HepG2 (cell line): ENCODE measurements at regions not wholly inside any gene's neighbourhood (a gene's known extent, or its start where the extent isn't known, plus 50 kb on each side); places are given as distances from the start of the nearest gene placed in this dataset.

ENCODE experiments used
- ATAC-seq: fragments of 200-7000 bp; cut with Tn5 transposase; 3 replicates; pipeline ENCODE4 v1.9.1; 2020; ENCODE audit warnings: mild to moderate bottlenecking, moderate library complexity
- BruUV-seq: library from RNA; stranded (reverse); fragments of 400-500 nt; replicated peaks from 2 replicates; lab custom pipeline; 2021; lab: Mats Ljungman, UMichigan
- CTCF ChIA-PET: fragments of 300-600 bp; formaldehyde crosslinking; extraction: SDS; loops from one replicate; lab custom pipeline; 2021; ENCODE audit warnings: low total read pairs, inconsistent platforms, low intra/inter-chr PET ratio; lab: Yijun Ruan, JAX
- POLR2A ChIA-PET: fragments of 350-600 bp; sonication (Branson Sonifier 250); formaldehyde crosslinking; loops from one replicate; lab custom pipeline; 2020; ENCODE audit warnings: antibody characterized with exemption, inconsistent platforms; lab: Yijun Ruan, JAX
- DNase-seq: peaks from one replicate; pipeline ENCODE4 v3.0.0-alpha.2; 2015; ENCODE audit warnings: low spot score
- FAIRE-seq: peaks from 3 replicates; lab custom pipeline; 2011; peaks lifted over from hg19 to GRCh38; lab: Jason Lieb, UNC
- H2AFZ ChIP-seq: one replicate; pipeline ENCODE4 v1.6.1; 2011; ENCODE audit warnings: low read length, inconsistent platforms
- H3K27ac ChIP-seq: fragments of 300-600 bp; 3 replicates; pipeline ENCODE4 v1.8.0; 2011; ENCODE audit warnings: mixed run types, mild to moderate bottlenecking, mixed read lengths, low read length, inconsistent platforms; ENCODE audit not compliant: insufficient read depth; ENCODE audit errors: extremely low read length
- H3K27me3 ChIP-seq, 2 experiments: fragments of 200-600 bp in 1 of 2; 2 replicates in 1 of 2; 3 replicates in 1 of 2; pipeline versions ENCODE4 v1.6.0 to v1.8.0; 2011; ENCODE audit warnings: low read length in 2 of 2, mild to moderate bottlenecking in 2 of 2, moderate library complexity in 2 of 2, inconsistent platforms in 1 of 2; ENCODE audit not compliant: insufficient read depth in 2 of 2, control insufficient read depth in 1 of 2
- H3K36me3 ChIP-seq, 2 experiments: fragments of 200-600 bp in 1 of 2; replicated peaks in 1 of 2; 2 replicates in 1 of 2; 3 replicates in 1 of 2; pipeline versions ENCODE4 v1.5.1 to v1.8.0; 2011; ENCODE audit warnings: low read length in 2 of 2, inconsistent platforms in 1 of 2; ENCODE audit not compliant: insufficient read depth in 2 of 2, control insufficient read depth in 1 of 2
- H3K4me1 ChIP-seq: 2 replicates; pipeline ENCODE4 v1.5.1; 2012; ENCODE audit warnings: low read length, inconsistent platforms; ENCODE audit not compliant: insufficient read depth
- H3K4me2 ChIP-seq: 2 replicates; pipeline ENCODE4 v1.6.0; 2011; ENCODE audit warnings: low read depth, low read length, inconsistent platforms
- H3K4me3 ChIP-seq, 3 experiments: fragments of 200-600 bp in 1 of 3; sonication (generic), shearing (Covaris generic) in 1 of 3; replicated peaks in 1 of 3; 2 replicates each; pipeline ENCODE4 v1.5.1; 2011 to 2016; ENCODE audit warnings: low read length in 3 of 3, inconsistent platforms in 2 of 3, low read depth in 2 of 3, mild to moderate bottlenecking in 2 of 3, control low read depth in 1 of 3, mixed read lengths in 1 of 3; ENCODE audit not compliant: insufficient read depth in 1 of 3
- H3K79me2 ChIP-seq: one replicate; pipeline ENCODE4 v1.6.1; 2011; ENCODE audit warnings: low read length, inconsistent platforms; ENCODE audit not compliant: insufficient read depth
- H3K9ac ChIP-seq: 2 replicates; pipeline ENCODE4 v1.6.0; 2011; ENCODE audit warnings: mild to moderate bottlenecking, low read depth, low read length, inconsistent platforms; ENCODE audit not compliant: insufficient read depth
- H3K9me3 ChIP-seq: 2 replicates; pipeline ENCODE4 v1.5.1; 2012; ENCODE audit warnings: mild to moderate bottlenecking, low read length
- H4K20me1 ChIP-seq: 2 replicates; pipeline ENCODE4 v1.6.0; 2011; ENCODE audit warnings: inconsistent platforms, mild to moderate bottlenecking, low read length, moderate library complexity; ENCODE audit not compliant: insufficient read depth
- ARID2 ChIP-seq: sonication (generic); formaldehyde crosslinking; IDR thresholded peaks from 2 replicates; pipeline ENCODE4 v1.8.1; 2022; ENCODE audit warnings: mild to moderate bottlenecking, missing genetic modification reagents, borderline replicate concordance
- ARNT ChIP-seq: fragments of 450-650 bp; IDR thresholded peaks from 2 replicates; pipeline ENCODE4 v1.6.1; 2017
- MAFK ChIP-seq, 2 experiments: IDR thresholded peaks in 1 of 2; conservative IDR thresholded peaks in 1 of 2; 2 replicates each; pipeline ENCODE4 v1.6.1; 2011; ENCODE audit warnings: improper control_type of control experiment in 2 of 2, low read length in 2 of 2
- PITX1 ChIP-seq: sonication (generic); formaldehyde crosslinking; IDR thresholded peaks from 2 replicates; pipeline ENCODE4 v1.5.1; 2020; ENCODE audit warnings: mild to moderate bottlenecking, missing genetic modification reagents
- RELA ChIP-seq: sonication (generic); formaldehyde crosslinking; IDR thresholded peaks from 2 replicates; pipeline ENCODE4 v1.4.0; 2020; ENCODE audit warnings: missing genetic modification reagents
- SAP130 ChIP-seq: IDR thresholded peaks from 2 replicates; pipeline ENCODE4 v1.6.1; 2016; ENCODE audit warnings: low read depth
- SMARCE1 ChIP-seq: fragments of 450-650 bp; IDR thresholded peaks from 2 replicates; pipeline ENCODE4 v1.6.1; 2017; ENCODE audit warnings: borderline replicate concordance
- SPEN ChIP-seq: sonication (generic); formaldehyde crosslinking; IDR thresholded peaks from 2 replicates; pipeline ENCODE4 v1.5.1; 2020; ENCODE audit warnings: low read depth, mild to moderate bottlenecking, missing genetic modification reagents
- ZBTB42 ChIP-seq: sonication (generic); formaldehyde crosslinking; IDR thresholded peaks from 2 replicates; pipeline ENCODE4 v1.5.0; 2020; ENCODE audit warnings: mild to moderate bottlenecking, missing genetic modification reagents
- ZNF557 ChIP-seq: sonication (generic); formaldehyde crosslinking; IDR thresholded peaks from 2 replicates; pipeline ENCODE4 v1.4.0; 2020; ENCODE audit warnings: missing genetic modification reagents
- ZNF605 ChIP-seq: sonication (generic); formaldehyde crosslinking; IDR thresholded peaks from 2 replicates; pipeline ENCODE4 v1.8.0; 2022; ENCODE audit warnings: mild to moderate bottlenecking, missing genetic modification reagents
- ZNF678 ChIP-seq: sonication (generic); formaldehyde crosslinking; IDR thresholded peaks from 2 replicates; pipeline ENCODE4 v1.4.0; 2020; ENCODE audit warnings: mild to moderate bottlenecking, missing genetic modification reagents
- WGBS: methylation state at CpG from one replicate; pipeline ENCODE4 v1.1.6; 2017; ENCODE audit warnings: low lambda C conversion rate; 5-methylcytosine and 5-hydroxymethylcytosine counted together
- in situ Hi-C: cut with HindIII; loops from 2 replicates; pipeline ENCODE4 v1.10.0; 2017; ENCODE audit warnings: low pct_unique_long_range_greater_than_20kb; ENCODE audit not compliant: extremely low pct_ligation_motif_present
- intact Hi-C: fragments of 100-400 bp; cut with micrococcal nuclease; formaldehyde crosslinking; loops from one replicate; pipeline ENCODE4 v1.10.0; 2022; ENCODE audit not compliant: unreplicated experiment
- TF ChIP-seq, protein P1 (sequence below): sonication (generic); formaldehyde crosslinking; IDR thresholded peaks from 2 replicates; pipeline ENCODE4 v1.5.0; 2020; ENCODE audit warnings: missing genetic modification reagents
- TF ChIP-seq, protein P2 (sequence below): sonication (generic); formaldehyde crosslinking; IDR thresholded peaks from 2 replicates; pipeline ENCODE4 v1.4.0; 2020; ENCODE audit warnings: missing genetic modification reagents
- TF ChIP-seq, protein P3 (sequence below): sonication (generic); formaldehyde crosslinking; IDR thresholded peaks from 2 replicates; pipeline ENCODE4 v1.4.0; 2020; ENCODE audit warnings: missing genetic modification reagents, mild to moderate bottlenecking, borderline replicate concordance

DNA sequence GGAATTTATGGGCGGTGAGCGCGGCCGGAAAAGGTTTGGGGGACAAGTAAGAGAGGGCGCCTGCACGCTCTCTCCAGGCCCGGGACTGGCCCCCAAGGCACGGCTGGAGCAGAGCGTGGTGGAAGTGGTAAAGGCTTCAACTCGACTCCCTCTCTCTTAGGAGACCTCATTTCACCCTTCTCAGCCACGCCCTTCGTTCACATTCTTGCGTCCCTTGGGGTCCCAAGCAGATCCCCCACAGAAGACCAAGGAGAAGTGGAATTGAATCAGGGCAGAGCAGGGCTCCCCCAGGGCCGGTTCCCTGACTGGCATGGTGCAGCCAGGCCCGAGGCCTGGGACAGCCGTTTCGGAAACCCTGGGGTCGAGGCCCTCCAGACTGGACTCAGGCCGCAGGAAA, 75.4 kb upstream of the POLG start:
- Histone ChIP-seq H3K9ac (no peak overlapping the region), H3K4me1 (no peaks in the 10 kb centered on the region), H3K4me3 (no peak overlapping the region), H3K9me3 (no peaks in the 10 kb centered on the region), H3K79me2 (no peaks in the 10 kb centered on the region), H3K36me3 (no peaks in the 10 kb centered on the region), H3K4me2 (no peak overlapping the region), H2AFZ (no peak overlapping the region), H3K27ac (no peak overlapping the region), H3K27me3 (peaks cover 9 to 74% of the 10 kb centered on the region in 2 experiments), H4K20me1 (no peaks in the 10 kb centered on the region)
- intact Hi-C loops (no loop called here), in situ Hi-C loops (no loop called here)
- ChIA-PET CTCF (no interaction called here), POLR2A (no interaction called here)
- WGBS = 56% methylated on average over 18 of the region's 19 CpGs
- no TSS peak for BruUV-seq
- FAIRE-seq (no peak), ATAC-seq (no peak), DNase-seq (no peak)
- TF ChIP-seq ZBTB42 (CRISPR knock-in tag) = no peak
- TF ChIP-seq ARID2 (CRISPR knock-in tag) = no peak
- TF ChIP-seq SMARCE1 = no peak
- no peak for TF ChIP-seq SAP130 (CRISPR knock-in tag)

DNA sequence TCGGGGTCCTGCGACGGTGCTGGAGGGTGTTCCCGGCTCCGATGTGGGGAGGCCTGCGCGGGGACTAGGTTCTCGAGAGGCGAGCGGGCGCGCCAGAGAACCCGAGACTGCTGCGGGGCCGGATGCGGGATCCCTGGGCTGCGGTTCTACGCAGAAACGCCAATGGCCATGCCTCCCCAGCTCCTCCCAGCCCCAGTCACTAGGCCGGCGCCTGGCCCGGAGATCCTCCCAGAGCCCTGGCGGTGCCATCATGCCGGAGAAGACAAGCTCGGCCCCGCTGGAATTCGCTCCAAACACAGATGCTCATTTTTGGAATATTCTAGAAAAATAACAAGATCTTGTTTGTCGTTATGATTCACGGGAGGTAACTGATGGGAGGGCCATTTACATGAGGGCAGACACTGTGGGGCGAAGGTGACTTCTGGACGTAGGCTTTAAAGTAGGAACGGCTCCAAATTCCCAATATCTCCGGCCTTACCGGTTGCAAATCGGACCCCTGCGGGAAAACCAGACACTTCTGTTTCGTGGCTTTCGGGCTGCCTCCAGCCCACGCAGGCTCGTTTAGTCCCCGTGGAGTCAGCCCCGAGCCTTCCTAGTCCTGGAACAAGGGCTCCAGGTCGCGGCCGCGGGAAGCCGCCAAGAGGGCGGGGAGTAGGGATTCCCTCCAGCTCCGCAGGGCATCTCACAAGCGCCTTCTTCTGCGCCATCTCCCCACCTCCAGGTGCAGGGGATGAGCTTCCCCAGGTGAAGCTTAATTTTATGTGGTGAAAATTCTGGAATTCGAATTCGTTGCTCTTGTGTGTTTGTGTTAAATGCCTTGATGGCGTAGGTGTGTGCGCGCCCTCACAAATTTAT, 74.8 kb upstream of the POLG start:
- no peak for FAIRE-seq
- TF ChIP-seq RELA (CRISPR knock-in tag) = no peak
- TF ChIP-seq ZNF605 = no peak
- no peak for TF ChIP-seq ZNF557 (CRISPR knock-in tag)
- TF ChIP-seq SPEN = no peak
- no peak for TF ChIP-seq MAFK (conservative IDR thresholded peaks at IDR 0.05 in 1 of 2, IDR thresholded peaks at IDR 0.05 in 1 of 2; ENCODE audit: low read length in 2 of 2)
- TF ChIP-seq PITX1 (CRISPR knock-in tag) = no peak
- TF ChIP-seq, protein P1, sequence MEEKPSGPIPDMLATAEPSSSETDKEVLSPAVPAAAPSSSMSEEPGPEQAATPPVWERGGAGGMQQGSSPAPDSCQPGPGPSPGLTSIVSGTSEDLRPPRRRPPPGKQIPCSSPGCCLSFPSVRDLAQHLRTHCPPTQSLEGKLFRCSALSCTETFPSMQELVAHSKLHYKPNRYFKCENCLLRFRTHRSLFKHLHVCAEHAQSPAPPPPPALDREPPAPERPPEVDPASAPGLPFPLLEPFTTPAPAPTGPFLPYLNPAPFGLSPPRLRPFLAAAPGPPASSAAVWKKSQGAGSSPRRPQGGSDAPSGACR (CRISPR knock-in tag) = no peak
- no peak for TF ChIP-seq ARNT
- no peak for TF ChIP-seq ZNF678 (CRISPR knock-in tag)
- TF ChIP-seq, protein P2, sequence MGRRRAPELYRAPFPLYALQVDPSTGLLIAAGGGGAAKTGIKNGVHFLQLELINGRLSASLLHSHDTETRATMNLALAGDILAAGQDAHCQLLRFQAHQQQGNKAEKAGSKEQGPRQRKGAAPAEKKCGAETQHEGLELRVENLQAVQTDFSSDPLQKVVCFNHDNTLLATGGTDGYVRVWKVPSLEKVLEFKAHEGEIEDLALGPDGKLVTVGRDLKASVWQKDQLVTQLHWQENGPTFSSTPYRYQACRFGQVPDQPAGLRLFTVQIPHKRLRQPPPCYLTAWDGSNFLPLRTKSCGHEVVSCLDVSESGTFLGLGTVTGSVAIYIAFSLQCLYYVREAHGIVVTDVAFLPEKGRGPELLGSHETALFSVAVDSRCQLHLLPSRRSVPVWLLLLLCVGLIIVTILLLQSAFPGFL (CRISPR knock-in tag) = no peak
- TF ChIP-seq, protein P3, sequence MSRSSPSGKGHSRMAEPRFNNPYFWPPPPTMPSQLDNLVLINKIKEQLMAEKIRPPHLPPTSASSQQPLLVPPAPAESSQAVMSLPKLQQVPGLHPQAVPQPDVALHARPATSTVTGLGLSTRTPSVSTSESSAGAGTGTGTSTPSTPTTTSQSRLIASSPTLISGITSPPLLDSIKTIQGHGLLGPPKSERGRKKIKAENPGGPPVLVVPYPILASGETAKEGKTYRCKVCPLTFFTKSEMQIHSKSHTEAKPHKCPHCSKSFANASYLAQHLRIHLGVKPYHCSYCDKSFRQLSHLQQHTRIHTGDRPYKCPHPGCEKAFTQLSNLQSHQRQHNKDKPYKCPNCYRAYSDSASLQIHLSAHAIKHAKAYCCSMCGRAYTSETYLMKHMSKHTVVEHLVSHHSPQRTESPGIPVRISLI = no peak

More for the DNA sequence above, 74.8 kb upstream of the POLG start:
- ATAC-seq (no peak), DNase-seq (no peak)
- Histone ChIP-seq H3K36me3 (no peaks in the 10 kb centered on the region), H3K4me3 (no peak overlapping the region), H4K20me1 (no peaks in the 10 kb centered on the region), H3K27ac (no peak overlapping the region), H3K79me2 (no peaks in the 10 kb centered on the region), H3K9ac (no peak overlapping the region), H3K4me1 (no peaks in the 10 kb centered on the region), H3K9me3 (no peaks in the 10 kb centered on the region), H3K4me2 (0 out of 2 replicates have a peak overlapping the region, but pooled peaks have one; percentile 33), H3K27me3 (peaks cover 9 to 80% of the 10 kb centered on the region in 2 experiments), H2AFZ (no peak overlapping the region)
- in situ Hi-C loops = no loop called here
- intact Hi-C loops = no loop called here
- 76% methylated on average over 42 of the region's 56 CpGs for WGBS
- no TSS peak for BruUV-seq
- ChIA-PET CTCF (no interaction called here), POLR2A (no interaction called here)
